Stimulated activated CD4-positive, alpha-beta T cell treated with anti-CD3 and anti-CD28 coated beads, Interleukin-4, amount 100 ng/mL, for 1 hour (primary cell): ENCODE measurements at regions not wholly inside any gene's neighbourhood (a gene's known extent, or its start where the extent isn't known, plus 50 kb on each side); places are given as distances from the start of the nearest gene placed in this dataset.
"Not testable (repeated sequence)": the region's sequence is repeated elsewhere in the genome, so short reads cannot be mapped to it uniquely, and the experiment has no call there.

ENCODE experiments used
- DNase-seq: peaks from one replicate; pipeline ENCODE4 v3.0.0-alpha.2; 2020

GRCh38 chr17:71052971-71053370 is 883.6 kb downstream of the KCNJ2 start:
- DNase-seq, result no peak

GRCh38 chr17:71055128-71055527 is 885.8 kb downstream of the KCNJ2 start:
- DNase-seq, result no peak

GRCh38 chr17:71057448-71057847 is 888.1 kb downstream of the KCNJ2 start:
- no peak for DNase-seq

GRCh38 chr17:71057938-71058337 is 888.6 kb downstream of the KCNJ2 start:
- DNase-seq, result no peak

- DNase-seq, result no peak
Measured at GRCh38 chr17:71063127-71063526, 893.8 kb downstream of the KCNJ2 start.

- DNase-seq, result no peak
Measured at GRCh38 chr17:71063559-71063958, 894.2 kb downstream of the KCNJ2 start.

GRCh38 chr17:71067669-71068407 is 898.5 kb downstream of the KCNJ2 start:
- DNase-seq, result no peak

- no peak for DNase-seq
Measured at GRCh38 chr17:71068408-71068750, 899.0 kb downstream of the KCNJ2 start.

- no peak for DNase-seq
Measured at GRCh38 chr17:71071041-71071440, 901.7 kb downstream of the KCNJ2 start.

- DNase-seq, result no peak
Measured at GRCh38 chr17:71071837-71072236, 902.5 kb downstream of the KCNJ2 start.

GRCh38 chr17:71080937-71081336 is 911.6 kb downstream of the KCNJ2 start:
- DNase-seq, result no peak

- DNase-seq, result no peak
Measured at GRCh38 chr17:71081666-71082065, 912.3 kb downstream of the KCNJ2 start.

- DNase-seq, result no peak
Measured at GRCh38 chr17:71084219-71084618, 914.9 kb downstream of the KCNJ2 start.

GRCh38 chr17:71084838-71085237 is 915.5 kb downstream of the KCNJ2 start:
- no peak for DNase-seq

- DNase-seq, result no peak
Measured at GRCh38 chr17:71085238-71086033, 916.1 kb downstream of the KCNJ2 start.

- DNase-seq, result no peak
Measured at GRCh38 chr17:71089431-71089830, 920.1 kb downstream of the KCNJ2 start.

GRCh38 chr17:71098071-71098470 is 928.7 kb downstream of the KCNJ2 start:
- no peak for DNase-seq

GRCh38 chr17:71099003-71099714 is 929.8 kb downstream of the KCNJ2 start:
- no peak for DNase-seq

GRCh38 chr17:71102777-71103176 is 933.4 kb downstream of the KCNJ2 start:
- no peak for DNase-seq

GRCh38 chr17:71104225-71104624 is 934.9 kb downstream of the KCNJ2 start:
- no peak for DNase-seq

GRCh38 chr17:71106056-71106455 is 936.7 kb downstream of the KCNJ2 start:
- DNase-seq, result not testable (repeated sequence)

GRCh38 chr17:71107136-71107535 is 937.8 kb downstream of the KCNJ2 start:
- DNase-seq, result no peak

- DNase-seq, result no peak
Measured at GRCh38 chr17:71109697-71110096, 940.4 kb downstream of the KCNJ2 start.

- no peak for DNase-seq
Measured at GRCh38 chr17:71110326-71110725, 941.0 kb downstream of the KCNJ2 start.
